K562 (cell line): ENCODE measurements at regions not wholly inside any gene's neighbourhood (a gene's known extent, or its start where the extent isn't known, plus 50 kb on each side); places are given as distances from the start of the nearest gene placed in this dataset.

Experiments used
- ATAC-seq: fragments of 200-7000 bp; cut with Tn5 transposase; 3 replicates; pipeline ENCODE4 v1.9.1; 2020; ENCODE audit warnings: moderate library complexity
- BruUV-seq: library from RNA; stranded (reverse); fragments of 400-500 nt; replicated peaks from 2 replicates; lab custom pipeline; 2021; lab: Mats Ljungman, UMichigan
- CTCF ChIA-PET: fragments of 300-600 bp; formaldehyde crosslinking; extraction: SDS; loops from one replicate; lab custom pipeline; 2021; ENCODE audit warnings: low intra/inter-chr PET ratio; lab: Yijun Ruan, JAX
- POLR2A ChIA-PET: fragments of 300-600, 350-650 bp; sonication (Branson Sonifier 250); formaldehyde crosslinking; extraction: SDS; loops from one replicate; lab custom pipeline; 2021; ENCODE audit warnings: antibody characterized with exemption, inconsistent platforms; lab: Yijun Ruan, JAX
- DNase-seq, 4 experiments: peaks; one replicate each; pipeline versions ENCODE4 v3.0.0 to v3.0.0-alpha.2; 2011 to 2018; ENCODE audit warnings: low spot score in 3 of 4, mixed read lengths in 3 of 4; ENCODE audit errors: extremely low read depth in 1 of 4
- FAIRE-seq: peaks from 2 replicates; lab custom pipeline; 2011; peaks lifted over from hg19 to GRCh38; lab: Jason Lieb, UNC
- H2AFZ ChIP-seq: 2 replicates; pipeline ENCODE4 v1.6.0; 2011; ENCODE audit warnings: low read depth, low read length, control low read depth, inconsistent platforms
- H3K27ac ChIP-seq: fragments of 200-600 bp; 3 replicates; pipeline ENCODE4 v1.8.0; 2011; ENCODE audit warnings: low read depth, mild to moderate bottlenecking, control low read depth, inconsistent platforms, low read length, moderate library complexity, mixed read lengths; ENCODE audit errors: extremely low read depth
- H3K27me3 ChIP-seq, 2 experiments: fragments of 300-600 bp in 1 of 2; 2 replicates in 1 of 2; 3 replicates in 1 of 2; pipeline versions ENCODE4 v1.6.0 to v1.8.0; 2011; ENCODE audit warnings: inconsistent platforms in 2 of 2, low read length in 2 of 2, mild to moderate bottlenecking in 1 of 2, mixed read lengths in 1 of 2, moderate library complexity in 1 of 2; ENCODE audit not compliant: control insufficient read depth in 2 of 2, insufficient read depth in 2 of 2
- H3K36me3 ChIP-seq: fragments of 300-600 bp; 3 replicates; pipeline ENCODE4 v1.8.0; 2011; ENCODE audit warnings: mild to moderate bottlenecking, low read length, inconsistent platforms; ENCODE audit not compliant: control insufficient read depth, insufficient read depth
- H3K4me1 ChIP-seq, 2 experiments: fragments of 200-600 bp in 1 of 2; replicated peaks in 1 of 2; 2 replicates in 1 of 2; 3 replicates in 1 of 2; pipeline versions ENCODE4 v1.5.1 to v1.8.0; 2011; ENCODE audit warnings: inconsistent platforms in 2 of 2, low read length in 2 of 2, mild to moderate bottlenecking in 1 of 2, mixed read lengths in 1 of 2, moderate library complexity in 1 of 2; ENCODE audit not compliant: control insufficient read depth in 2 of 2, insufficient read depth in 2 of 2
- H3K4me2 ChIP-seq: 2 replicates; pipeline ENCODE4 v1.6.1; 2011; ENCODE audit warnings: low read length, control low read depth, inconsistent platforms, mixed read lengths; ENCODE audit not compliant: insufficient read depth
- H3K4me3 ChIP-seq: fragments of 200-600 bp; sonication (generic), shearing (Covaris generic); 2 replicates; pipeline ENCODE4 v1.5.1; 2016; ENCODE audit warnings: control low read depth, inconsistent platforms
- H3K79me2 ChIP-seq: fragments of 200-600 bp; 3 replicates; pipeline ENCODE4 v1.8.0; 2011; ENCODE audit warnings: low read length, inconsistent platforms; ENCODE audit not compliant: control insufficient read depth, insufficient read depth
- H3K9ac ChIP-seq, 2 experiments: 2 replicates each; pipeline versions ENCODE4 v1.6.0 to v1.6.1; 2011; ENCODE audit warnings: low read depth in 2 of 2, low read length in 2 of 2, control low read depth in 1 of 2, inconsistent platforms in 1 of 2, mild to moderate bottlenecking in 1 of 2, mixed read lengths in 1 of 2; ENCODE audit not compliant: insufficient read depth in 1 of 2
- H3K9me1 ChIP-seq: one replicate; pipeline ENCODE4 v1.6.0; 2011; ENCODE audit warnings: inconsistent platforms, mild to moderate bottlenecking, low read length, moderate library complexity; ENCODE audit not compliant: control insufficient read depth, insufficient read depth
- H3K9me3 ChIP-seq: replicated peaks from 2 replicates; pipeline ENCODE4 v1.5.1; 2011; ENCODE audit warnings: low read depth, low read length, inconsistent platforms; ENCODE audit not compliant: control insufficient read depth, insufficient read depth
- H4K20me1 ChIP-seq: replicated peaks from 2 replicates; pipeline ENCODE4 v1.6.1; 2011; ENCODE audit warnings: low read length, inconsistent platforms, mixed read lengths; ENCODE audit not compliant: control insufficient read depth, insufficient read depth
- BRF1 ChIP-seq: IDR thresholded peaks from 3 replicates; pipeline ENCODE4 v1.6.1; 2011; ENCODE audit warnings: borderline replicate concordance, mild to moderate bottlenecking; ENCODE audit not compliant: insufficient read length; ENCODE audit errors: extremely low read depth
- GABPA ChIP-seq: fragments of 200-800 bp; sonication (Bioruptor generic); conservative IDR thresholded peaks from 2 replicates; pipeline ENCODE4 v1.6.1; 2016; ENCODE audit warnings: low read depth, missing genetic modification characterization, missing compliant biosample characterization
- HCFC1 ChIP-seq: IDR thresholded peaks from 2 replicates; pipeline ENCODE4 v1.6.1; 2012; ENCODE audit warnings: low read depth, low read length, improper control_type of control experiment
- ILF3 ChIP-seq: fragments of 450-650 bp; IDR thresholded peaks from 2 replicates; pipeline ENCODE4 v1.6.1; 2018; ENCODE audit warnings: antibody characterized with exemption, mild to moderate bottlenecking, moderate library complexity, borderline replicate concordance
- IRF2 ChIP-seq: sonication (generic); formaldehyde crosslinking; IDR thresholded peaks from 2 replicates; pipeline ENCODE4 v1.8.1; 2022; ENCODE audit warnings: mild to moderate bottlenecking, missing genetic modification reagents
- NCOA1 ChIP-seq: fragments of 450-650 bp; IDR thresholded peaks from 2 replicates; pipeline ENCODE4 v1.6.1; 2016; ENCODE audit warnings: low read depth
- NR0B1 ChIP-seq: fragments of 450-650 bp; IDR thresholded peaks from one replicate; pipeline ENCODE4 v1.6.1; 2018; ENCODE audit warnings: mild to moderate bottlenecking, moderate library complexity; ENCODE audit not compliant: partially characterized antibody
- NR1H2 ChIP-seq: sonication (generic); formaldehyde crosslinking; IDR thresholded peaks from 2 replicates; pipeline ENCODE4 v1.4.0; 2020; ENCODE audit warnings: mild to moderate bottlenecking, missing genetic modification reagents
- NUFIP1 ChIP-seq: fragments of 450-650 bp; IDR thresholded peaks from 2 replicates; pipeline ENCODE4 v1.6.1; 2018; ENCODE audit not compliant: partially characterized antibody
- POLR2AphosphoS2 ChIP-seq: IDR thresholded peaks from 2 replicates; pipeline ENCODE4 v1.6.1; 2012; ENCODE audit warnings: low read length, improper control_type of control experiment
- SP1 ChIP-seq: sonication (generic); formaldehyde crosslinking; IDR thresholded peaks from 2 replicates; pipeline ENCODE4 v1.8.1; 2022; ENCODE audit warnings: mild to moderate bottlenecking, missing genetic modification reagents
- TCFL5 ChIP-seq: fragments of 250-450 bp; sonication (Bioruptor Pico); conservative IDR thresholded peaks from 2 replicates; pipeline ENCODE4 v1.6.1; 2021; ENCODE audit warnings: mild to moderate bottlenecking, moderate library complexity, matching md5 sums
- WHSC1 ChIP-seq: IDR thresholded peaks from one replicate; pipeline ENCODE4 v1.6.1; 2012; ENCODE audit warnings: low read length, control low read depth, inconsistent platforms
- WGBS: fragments of 100-300 bp; shearing (Covaris generic); methylation state at CpG from one replicate; pipeline ENCODE4 v1.1.6; 2016; ENCODE audit warnings: low coverage, mixed read lengths; ENCODE audit not compliant: insufficient coverage; ENCODE audit errors: missing lambda C conversion rate; 5-methylcytosine and 5-hydroxymethylcytosine counted together
- in situ Hi-C: fragments of 300-500 bp; cut with MboI; formaldehyde crosslinking; loops from 4 replicates; pipeline ENCODE4 v1.15.0; 2018; ENCODE audit warnings: inconsistent platforms, mixed read lengths
- intact Hi-C: fragments of 100-400 bp; cut with micrococcal nuclease; formaldehyde crosslinking; loops from 2 replicates; pipeline ENCODE4 v1.14.2; 2022
- TF ChIP-seq, protein P1 (sequence below): fragments of 250-450 bp; sonication (Bioruptor Pico); IDR thresholded peaks from 2 replicates; pipeline ENCODE4 v1.8.0; 2022; ENCODE audit warnings: moderate library complexity, mild to moderate bottlenecking, inconsistent platforms

- in situ Hi-C loops: no loop called here
- peaks cover 0 to 10% of the 10 kb centered on the region in 2 experiments; a peak in 2 of 5 replicates for H3K27me3 ChIP-seq
- no peak overlapping the region for H2AFZ ChIP-seq
- 2% methylated on average over 4 of the region's 4 CpGs for WGBS
- POLR2A ChIA-PET: no interaction called here
- no peak overlapping the region for H3K27ac ChIP-seq
- no peaks in the 10 kb centered on the region for H4K20me1 ChIP-seq
- H3K79me2 ChIP-seq: no peaks in the 10 kb centered on the region
- H3K4me3 ChIP-seq: no peak overlapping the region
- no peak overlapping the region for H3K4me2 ChIP-seq
- no peaks in the 10 kb centered on the region for H3K9me1 ChIP-seq
- no peak overlapping the region for H3K9ac ChIP-seq
- CTCF ChIA-PET: no interaction called here
- DNase-seq: no peak
- ATAC-seq: no peak
- BruUV-seq: no TSS peak
- H3K4me1 ChIP-seq: no peaks in the 10 kb centered on the region
- intact Hi-C loops: no loop called here
- no peak for TF ChIP-seq TCFL5 (CRISPR knock-in tag)
- TF ChIP-seq WHSC1: no peak
- TF ChIP-seq SP1 (CRISPR knock-in tag): no peak
- TF ChIP-seq, protein P1, sequence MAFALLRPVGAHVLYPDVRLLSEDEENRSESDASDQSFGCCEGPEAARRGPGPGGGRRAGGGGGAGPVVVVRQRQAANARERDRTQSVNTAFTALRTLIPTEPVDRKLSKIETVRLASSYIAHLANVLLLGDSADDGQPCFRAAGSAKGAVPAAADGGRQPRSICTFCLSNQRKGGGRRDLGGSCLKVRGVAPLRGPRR (CRISPR knock-in tag): no peak
- no peak for TF ChIP-seq POLR2AphosphoS2
- TF ChIP-seq NR0B1: no peak
- TF ChIP-seq IRF2 (CRISPR knock-in tag): no peak
- TF ChIP-seq ILF3: no peak
- no peak for TF ChIP-seq GABPA (tag)
- TF ChIP-seq HCFC1: no peak
- TF ChIP-seq NR1H2: no peak
- TF ChIP-seq NUFIP1: no peak
- TF ChIP-seq NCOA1: no peak
- no peak for TF ChIP-seq BRF1
- H3K36me3 ChIP-seq: no peaks in the 10 kb centered on the region
- no peak for FAIRE-seq
- no peaks in the 10 kb centered on the region for H3K9me3 ChIP-seq
Measured at GRCh38 chr1:224872832-224873433, 56.5 kb upstream of the DNAH14 start.
